ENCODE measurements at regions not wholly inside any gene's neighbourhood (a gene's known extent, or its start where the extent isn't known, plus 50 kb on each side); places are given as distances from the start of the nearest gene placed in this dataset.

DNA sequence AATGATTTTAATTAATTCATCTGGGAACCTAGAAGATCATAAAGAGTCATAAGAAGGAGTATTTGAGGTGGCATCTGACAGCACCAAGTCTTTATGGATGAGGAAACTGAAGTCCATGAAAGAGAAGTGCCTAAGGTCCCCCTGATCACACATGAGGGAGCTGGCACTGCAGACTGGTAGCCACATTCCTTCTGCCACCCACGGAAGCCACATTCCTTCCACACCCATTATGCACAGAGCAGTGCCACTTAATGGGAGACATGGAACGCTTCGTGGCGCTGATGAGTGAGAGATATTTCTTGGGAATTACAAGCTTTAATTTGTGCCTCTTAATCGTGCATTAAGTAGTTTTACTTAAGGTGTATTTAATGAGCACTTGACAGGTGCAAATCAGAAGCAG is 139.3 kb upstream of the NTF3 start:
- Histone ChIP-seq H3K4me3 (ENCODE audit: low read depth in 1 of 3, low read length in 3 of 3) (no peak overlapping the region), H3K9ac (ENCODE audit: low read depth in 1 of 2, low read length in 2 of 2) (no peak overlapping the region), H3K27me3 (ENCODE audit: control insufficient read depth in 4 of 4, insufficient read depth in 4 of 4, low read length in 3 of 4) (peaks cover 0 to 2% (median 0%) of the 10 kb centered on the region in 4 donors), H3K9me3 (ENCODE audit: control insufficient read depth in 4 of 4, low read length in 3 of 4) (no peaks in the 10 kb centered on the region), H3K4me1 (ENCODE audit: control insufficient read depth in 4 of 4, insufficient read depth in 4 of 4, low read length in 3 of 4) (no peaks in the 10 kb centered on the region), H3K27ac (ENCODE audit: low read depth in 1 of 2, low read length in 2 of 2) (no peak overlapping the region), H3K36me3 (ENCODE audit: control insufficient read depth in 4 of 4, insufficient read depth in 3 of 4, low read depth in 1 of 4, low read length in 3 of 4) (no peaks in the 10 kb centered on the region)
- DNase-seq (ENCODE audit: low spot score) = no peak
- TF ChIP-seq TAF1 (conservative IDR thresholded peaks at IDR 0.05) = no peak
- TF ChIP-seq EGR1 (IDR thresholded peaks at IDR 0.05; ENCODE audit: low read depth in 2 of 2) = no peak
- no peak for TF ChIP-seq HNF4A (conservative IDR thresholded peaks at IDR 0.05)
- TF ChIP-seq, protein P1, sequence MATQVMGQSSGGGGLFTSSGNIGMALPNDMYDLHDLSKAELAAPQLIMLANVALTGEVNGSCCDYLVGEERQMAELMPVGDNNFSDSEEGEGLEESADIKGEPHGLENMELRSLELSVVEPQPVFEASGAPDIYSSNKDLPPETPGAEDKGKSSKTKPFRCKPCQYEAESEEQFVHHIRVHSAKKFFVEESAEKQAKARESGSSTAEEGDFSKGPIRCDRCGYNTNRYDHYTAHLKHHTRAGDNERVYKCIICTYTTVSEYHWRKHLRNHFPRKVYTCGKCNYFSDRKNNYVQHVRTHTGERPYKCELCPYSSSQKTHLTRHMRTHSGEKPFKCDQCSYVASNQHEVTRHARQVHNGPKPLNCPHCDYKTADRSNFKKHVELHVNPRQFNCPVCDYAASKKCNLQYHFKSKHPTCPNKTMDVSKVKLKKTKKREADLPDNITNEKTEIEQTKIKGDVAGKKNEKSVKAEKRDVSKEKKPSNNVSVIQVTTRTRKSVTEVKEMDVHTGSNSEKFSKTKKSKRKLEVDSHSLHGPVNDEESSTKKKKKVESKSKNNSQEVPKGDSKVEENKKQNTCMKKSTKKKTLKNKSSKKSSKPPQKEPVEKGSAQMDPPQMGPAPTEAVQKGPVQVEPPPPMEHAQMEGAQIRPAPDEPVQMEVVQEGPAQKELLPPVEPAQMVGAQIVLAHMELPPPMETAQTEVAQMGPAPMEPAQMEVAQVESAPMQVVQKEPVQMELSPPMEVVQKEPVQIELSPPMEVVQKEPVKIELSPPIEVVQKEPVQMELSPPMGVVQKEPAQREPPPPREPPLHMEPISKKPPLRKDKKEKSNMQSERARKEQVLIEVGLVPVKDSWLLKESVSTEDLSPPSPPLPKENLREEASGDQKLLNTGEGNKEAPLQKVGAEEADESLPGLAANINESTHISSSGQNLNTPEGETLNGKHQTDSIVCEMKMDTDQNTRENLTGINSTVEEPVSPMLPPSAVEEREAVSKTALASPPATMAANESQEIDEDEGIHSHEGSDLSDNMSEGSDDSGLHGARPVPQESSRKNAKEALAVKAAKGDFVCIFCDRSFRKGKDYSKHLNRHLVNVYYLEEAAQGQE (IDR thresholded peaks at IDR 0.05) = no peak
- no peak for TF ChIP-seq RXRA (IDR thresholded peaks at IDR 0.05)
- TF ChIP-seq FOXA1 (IDR thresholded peaks at IDR 0.05) = no peak
- TF ChIP-seq GABPA (IDR thresholded peaks at IDR 0.05 in 1 of 2, conservative IDR thresholded peaks at IDR 0.05 in 1 of 2) = no peak
- TF ChIP-seq, protein P2, sequence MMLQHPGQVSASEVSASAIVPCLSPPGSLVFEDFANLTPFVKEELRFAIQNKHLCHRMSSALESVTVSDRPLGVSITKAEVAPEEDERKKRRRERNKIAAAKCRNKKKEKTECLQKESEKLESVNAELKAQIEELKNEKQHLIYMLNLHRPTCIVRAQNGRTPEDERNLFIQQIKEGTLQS (IDR thresholded peaks at IDR 0.05) = no peak
- TF ChIP-seq YY1 (IDR thresholded peaks at IDR 0.05) = no peak
- TF ChIP-seq NR2F2 (IDR thresholded peaks at IDR 0.05) = no peak
- 83% methylated on average over 5 of the region's 5 CpGs for WGBS

DNA sequence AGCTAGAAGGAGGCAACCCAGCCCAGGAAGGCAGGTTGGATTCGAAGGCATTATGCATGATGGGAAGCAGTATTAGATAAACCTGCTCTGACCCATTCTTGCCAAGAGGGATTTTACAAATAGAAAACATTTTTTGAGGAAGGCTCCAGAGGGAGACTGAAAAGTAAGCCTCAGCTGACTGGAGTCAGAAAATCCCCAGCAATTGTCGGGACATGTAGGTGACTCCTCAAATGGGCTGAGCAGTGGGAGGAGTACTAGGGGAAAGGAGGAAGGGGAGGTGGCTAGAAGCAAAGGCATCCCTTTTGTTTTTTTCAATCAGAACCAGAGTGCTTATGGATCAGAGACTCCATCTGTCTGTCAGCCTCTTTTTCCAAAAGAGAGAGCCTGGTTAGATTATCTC is 138.1 kb upstream of the NTF3 start:
- 71% methylated on average over 2 of the region's 2 CpGs for WGBS
- peaks cover 0 to 2% (median 0%) of the 10 kb centered on the region in 4 donors for H3K27me3 ChIP-seq (ENCODE audit: control insufficient read depth in 4 of 4, insufficient read depth in 4 of 4, low read length in 3 of 4)
- TF ChIP-seq HNF4A (conservative IDR thresholded peaks at IDR 0.05) (no peak), NR2F2 (IDR thresholded peaks at IDR 0.05) (no peak), SP1 (IDR thresholded peaks at IDR 0.05) (no peak), HNF4G (IDR thresholded peaks at IDR 0.05) (no peak), GABPA (IDR thresholded peaks at IDR 0.05 in 1 of 2, conservative IDR thresholded peaks at IDR 0.05 in 1 of 2) (no peak), JUND (IDR thresholded peaks at IDR 0.05) (no peak), RAD21 (IDR thresholded peaks at IDR 0.05) (no peak), YY1 (IDR thresholded peaks at IDR 0.05) (no peak), EGR1 (IDR thresholded peaks at IDR 0.05; ENCODE audit: low read depth in 2 of 2) (no peak)
- TF ChIP-seq, protein P1 (IDR thresholded peaks at IDR 0.05) = no peak

More for the DNA sequence above, 138.1 kb upstream of the NTF3 start:
- H3K4me1 ChIP-seq (ENCODE audit: control insufficient read depth in 4 of 4, insufficient read depth in 4 of 4, low read length in 3 of 4) = no peaks in the 10 kb centered on the region
- no peak overlapping the region for H3K4me3 ChIP-seq (ENCODE audit: low read depth in 1 of 3, low read length in 3 of 3)
- H3K9ac ChIP-seq (ENCODE audit: low read depth in 1 of 2, low read length in 2 of 2) = no peak overlapping the region
- DNase-seq (ENCODE audit: low spot score) = no peak
- no peaks in the 10 kb centered on the region for H3K36me3 ChIP-seq (ENCODE audit: control insufficient read depth in 4 of 4, insufficient read depth in 3 of 4, low read depth in 1 of 4, low read length in 3 of 4)
- no peak overlapping the region for H3K27ac ChIP-seq (ENCODE audit: low read depth in 1 of 2, low read length in 2 of 2)
- H3K9me3 ChIP-seq (ENCODE audit: control insufficient read depth in 4 of 4, low read length in 3 of 4) = no peaks in the 10 kb centered on the region
